G401 (cell line): ENCODE measurements at regions not wholly inside any gene's neighbourhood (a gene's known extent, or its start where the extent isn't known, plus 50 kb on each side); places are given as distances from the start of the nearest gene placed in this dataset.
"Not testable (repeated sequence)": the region's sequence is repeated elsewhere in the genome, so short reads cannot be mapped to it uniquely, and the experiment has no call there.

Experiments
- DNase-seq: peaks from one replicate; pipeline ENCODE4 v3.0.0-alpha.2; 2015; ENCODE audit warnings: low spot score
- in situ Hi-C: cut with HindIII; loops from 2 replicates; pipeline ENCODE4 v1.10.0; 2016; ENCODE audit warnings: low sequenced_read_pairs, mixed read lengths

GRCh38 chr19:13666165-13666564, 98.2 kb upstream of the MRI1 start:
- in situ Hi-C loops: no loop called here
- DNase-seq: no peak

- in situ Hi-C loops: no loop called here
- no peak for DNase-seq
Measured at GRCh38 chr19:13665125-13665905, 99.0 kb upstream of the MRI1 start.

- no peak for DNase-seq
- in situ Hi-C loops: no loop called here
Measured at GRCh38 chr19:13652810-13653590, 111.3 kb upstream of the MRI1 start.

- in situ Hi-C loops: no loop called here
- peak; percentile 35 for DNase-seq
Measured at GRCh38 chr19:13646758-13647157, 117.6 kb upstream of the MRI1 start.

- in situ Hi-C loops: no loop called here
- DNase-seq: no peak
Measured at GRCh38 chr19:13644645-13645044, 119.7 kb upstream of the MRI1 start.

GRCh38 chr19:13640611-13641010, 123.7 kb upstream of the MRI1 start:
- no peak for DNase-seq
- in situ Hi-C loops: no loop called here

- in situ Hi-C loops: no loop called here
- no peak for DNase-seq
Measured at GRCh38 chr19:13639342-13639929, 124.9 kb upstream of the MRI1 start.

GRCh38 chr19:13637664-13638063, 126.7 kb upstream of the MRI1 start:
- DNase-seq: no peak

GRCh38 chr19:13634658-13635057, 128.4 kb upstream of the CACNA1A start:
- DNase-seq: no peak
- in situ Hi-C loops: no loop called here

More at GRCh38 chr19:13637664-13638063, 126.7 kb upstream of the MRI1 start:
- in situ Hi-C loops: no loop called here

- DNase-seq: no peak
- in situ Hi-C loops: no loop called here
Measured at GRCh38 chr19:13633522-13633922, 127.2 kb upstream of the CACNA1A start.

- in situ Hi-C loops: no loop called here
- no peak for DNase-seq
Measured at GRCh38 chr19:13633109-13633508, 126.8 kb upstream of the CACNA1A start.

GRCh38 chr19:13632164-13632563, 125.9 kb upstream of the CACNA1A start:
- in situ Hi-C loops, DNase-seq: not testable (repeated sequence)

GRCh38 chr19:13629687-13630357, 123.5 kb upstream of the CACNA1A start:
- no peak for DNase-seq
- in situ Hi-C loops: no loop called here

GRCh38 chr19:13627531-13627930, 121.3 kb upstream of the CACNA1A start:
- in situ Hi-C loops: no loop called here
- no peak for DNase-seq

GRCh38 chr19:13623716-13624710, 117.7 kb upstream of the CACNA1A start:
- in situ Hi-C loops: no loop called here
- no peak for DNase-seq

- no peak for DNase-seq
- in situ Hi-C loops: no loop called here
Measured at GRCh38 chr19:13622766-13623715, 116.8 kb upstream of the CACNA1A start.

GRCh38 chr19:13621413-13621812, 115.1 kb upstream of the CACNA1A start:
- in situ Hi-C loops: no loop called here
- DNase-seq: no peak
